Fibroblast of lung (primary cell): ENCODE measurements at regions not wholly inside any gene's neighbourhood (a gene's known extent, or its start where the extent isn't known, plus 50 kb on each side); places are given as distances from the start of the nearest gene placed in this dataset.

Experiments used
- DNase-seq, 2 donors: peaks; one replicate each; pipeline versions ENCODE4 v3.0.0 to v3.0.0-alpha.2; 2010; ENCODE audit warnings: low read depth in 2 of 2
- H2AFZ ChIP-seq: 2 replicates; pipeline ENCODE4 v1.5.1; 2012; ENCODE audit warnings: low read length, control low read depth, inconsistent platforms
- H3K27ac ChIP-seq: 2 replicates; pipeline ENCODE4 v1.5.1; 2011; ENCODE audit warnings: low read length, control low read depth; ENCODE audit not compliant: insufficient read depth
- H3K27me3 ChIP-seq: 2 replicates; pipeline ENCODE4 v1.5.1; 2011; ENCODE audit warnings: mild to moderate bottlenecking, low read length; ENCODE audit not compliant: control insufficient read depth, insufficient read depth
- H3K36me3 ChIP-seq: 2 replicates; pipeline ENCODE4 v1.5.1; 2011; ENCODE audit warnings: low read length; ENCODE audit not compliant: control insufficient read depth, insufficient read depth
- H3K4me1 ChIP-seq: 2 replicates; pipeline ENCODE4 v1.5.1; 2011; ENCODE audit warnings: low read length; ENCODE audit not compliant: control insufficient read depth, insufficient read depth; ENCODE audit errors: extremely low read depth
- H3K4me2 ChIP-seq: 2 replicates; pipeline ENCODE4 v1.5.1; 2011; ENCODE audit warnings: low read length, control low read depth; ENCODE audit not compliant: insufficient read depth; ENCODE audit errors: extremely low read depth
- H3K4me3 ChIP-seq, 4 experiments: fragments of 200-600 bp in 1 of 4; sonication (generic) in 1 of 4; replicated peaks in 1 of 4; 2 replicates each; pipeline ENCODE4 v1.5.1; 2011 to 2016; ENCODE audit warnings: low read length in 4 of 4, low read depth in 3 of 4, mild to moderate bottlenecking in 3 of 4, control low read depth in 2 of 4, inconsistent platforms in 1 of 4, mixed read lengths in 1 of 4; ENCODE audit not compliant: insufficient read depth in 1 of 4; ENCODE audit errors: control extremely low read depth in 1 of 4
- H3K79me2 ChIP-seq: 2 replicates; pipeline ENCODE4 v1.5.1; 2012; ENCODE audit warnings: mild to moderate bottlenecking, low read length, inconsistent platforms; ENCODE audit not compliant: control insufficient read depth, insufficient read depth
- H3K9ac ChIP-seq: 2 replicates; pipeline ENCODE4 v1.5.1; 2011; ENCODE audit warnings: mild to moderate bottlenecking, low read length, control low read depth; ENCODE audit not compliant: insufficient read depth
- H3K9me3 ChIP-seq: 2 replicates; pipeline ENCODE4 v1.5.1; 2012; ENCODE audit warnings: low read depth, low read length; ENCODE audit not compliant: control insufficient read depth, insufficient read depth
- H4K20me1 ChIP-seq: 2 replicates; pipeline ENCODE4 v1.5.1; 2011; ENCODE audit warnings: low read length; ENCODE audit not compliant: control insufficient read depth, insufficient read depth; ENCODE audit errors: extremely low read depth
- EZH2 ChIP-seq: IDR thresholded peaks from 2 replicates; pipeline ENCODE4 v1.5.1; 2012; ENCODE audit warnings: low read length, control low read depth, mild to moderate bottlenecking; ENCODE audit errors: missing control alignments
- TF ChIP-seq, protein P1 (sequence below), 2 donors: IDR thresholded peaks in 1 of 2; conservative IDR thresholded peaks in 1 of 2; 1 replicate in 1 of 2; 2 replicates in 1 of 2; pipeline ENCODE4 v1.5.1; 2011 to 2012; ENCODE audit warnings: low read length in 2 of 2, control low read depth in 1 of 2, inconsistent platforms in 1 of 2, low read depth in 1 of 2, mild to moderate bottlenecking in 1 of 2

DNA sequence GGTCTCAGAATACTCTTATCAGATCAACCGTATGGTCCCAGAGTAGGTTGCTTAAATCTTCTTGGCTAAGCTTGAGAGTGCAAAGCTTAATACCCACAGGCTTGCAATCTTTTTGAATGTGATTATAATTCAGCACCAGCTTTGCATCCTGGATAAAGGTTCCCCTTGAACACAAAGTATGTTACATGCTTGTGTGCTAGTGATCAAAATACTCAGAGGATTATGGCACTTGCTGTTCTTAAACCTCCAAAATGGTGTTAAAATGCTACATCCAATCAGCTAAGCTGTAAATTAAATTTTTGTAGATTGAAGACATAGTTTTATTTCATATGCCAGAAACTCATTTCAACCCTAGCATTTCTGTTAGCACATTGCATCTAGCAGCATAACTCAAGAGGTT lies 812.2 kb upstream of the TENM3 start:
- H3K4me3 ChIP-seq, result no peak overlapping the region
- no peak overlapping the region for H3K9ac ChIP-seq

DNA sequence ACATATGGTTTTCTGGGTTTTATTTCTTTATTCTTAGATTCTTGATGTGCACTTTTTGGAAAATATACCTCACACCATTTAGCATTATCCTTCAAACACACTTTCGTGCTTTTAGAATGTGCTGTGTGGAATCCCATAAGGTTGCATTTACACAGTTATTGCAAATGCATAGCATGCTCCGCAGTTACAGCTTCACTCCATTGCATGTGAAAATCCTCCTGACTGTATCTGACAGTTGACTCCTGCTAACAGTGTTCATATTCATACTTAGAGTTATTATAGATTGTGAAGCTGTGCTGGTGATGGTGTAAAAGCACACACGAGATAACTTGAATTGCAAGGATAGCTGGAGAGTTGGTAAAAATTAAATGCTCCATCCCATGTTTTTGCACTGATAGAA lies 811.5 kb upstream of the TENM3 start:
- Histone ChIP-seq H3K4me3 (no peak overlapping the region), H3K27me3 (no peaks in the 10 kb centered on the region), H3K27ac (no peak overlapping the region), H3K9me3 (no peaks in the 10 kb centered on the region), H3K79me2 (no peaks in the 10 kb centered on the region), H3K9ac (no peak overlapping the region), H3K4me2 (no peak overlapping the region), H3K36me3 (no peaks in the 10 kb centered on the region), H3K4me1 (no peaks in the 10 kb centered on the region), H2AFZ (no peak overlapping the region), H4K20me1 (no peaks in the 10 kb centered on the region)
- TF ChIP-seq, protein P1, sequence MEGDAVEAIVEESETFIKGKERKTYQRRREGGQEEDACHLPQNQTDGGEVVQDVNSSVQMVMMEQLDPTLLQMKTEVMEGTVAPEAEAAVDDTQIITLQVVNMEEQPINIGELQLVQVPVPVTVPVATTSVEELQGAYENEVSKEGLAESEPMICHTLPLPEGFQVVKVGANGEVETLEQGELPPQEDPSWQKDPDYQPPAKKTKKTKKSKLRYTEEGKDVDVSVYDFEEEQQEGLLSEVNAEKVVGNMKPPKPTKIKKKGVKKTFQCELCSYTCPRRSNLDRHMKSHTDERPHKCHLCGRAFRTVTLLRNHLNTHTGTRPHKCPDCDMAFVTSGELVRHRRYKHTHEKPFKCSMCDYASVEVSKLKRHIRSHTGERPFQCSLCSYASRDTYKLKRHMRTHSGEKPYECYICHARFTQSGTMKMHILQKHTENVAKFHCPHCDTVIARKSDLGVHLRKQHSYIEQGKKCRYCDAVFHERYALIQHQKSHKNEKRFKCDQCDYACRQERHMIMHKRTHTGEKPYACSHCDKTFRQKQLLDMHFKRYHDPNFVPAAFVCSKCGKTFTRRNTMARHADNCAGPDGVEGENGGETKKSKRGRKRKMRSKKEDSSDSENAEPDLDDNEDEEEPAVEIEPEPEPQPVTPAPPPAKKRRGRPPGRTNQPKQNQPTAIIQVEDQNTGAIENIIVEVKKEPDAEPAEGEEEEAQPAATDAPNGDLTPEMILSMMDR (conservative IDR thresholded peaks at IDR 0.05 in 1 of 2, IDR thresholded peaks at IDR 0.05 in 1 of 2; ENCODE audit: low read depth in 1 of 2, low read length in 2 of 2), result no peak
- TF ChIP-seq EZH2, result no peak
- DNase-seq, result no peak

More for the DNA sequence above, 812.2 kb upstream of the TENM3 start:
- Histone ChIP-seq H2AFZ (no peak overlapping the region), H3K79me2 (no peaks in the 10 kb centered on the region), H3K4me2 (no peak overlapping the region), H3K9me3 (no peaks in the 10 kb centered on the region), H3K27me3 (no peaks in the 10 kb centered on the region), H3K27ac (no peak overlapping the region), H3K4me1 (no peaks in the 10 kb centered on the region), H3K36me3 (no peaks in the 10 kb centered on the region), H4K20me1 (no peaks in the 10 kb centered on the region)
- no peak for DNase-seq
- TF ChIP-seq EZH2, result no peak
- TF ChIP-seq, protein P1 (conservative IDR thresholded peaks at IDR 0.05 in 1 of 2, IDR thresholded peaks at IDR 0.05 in 1 of 2; ENCODE audit: low read depth in 1 of 2, low read length in 2 of 2), result no peak

DNA sequence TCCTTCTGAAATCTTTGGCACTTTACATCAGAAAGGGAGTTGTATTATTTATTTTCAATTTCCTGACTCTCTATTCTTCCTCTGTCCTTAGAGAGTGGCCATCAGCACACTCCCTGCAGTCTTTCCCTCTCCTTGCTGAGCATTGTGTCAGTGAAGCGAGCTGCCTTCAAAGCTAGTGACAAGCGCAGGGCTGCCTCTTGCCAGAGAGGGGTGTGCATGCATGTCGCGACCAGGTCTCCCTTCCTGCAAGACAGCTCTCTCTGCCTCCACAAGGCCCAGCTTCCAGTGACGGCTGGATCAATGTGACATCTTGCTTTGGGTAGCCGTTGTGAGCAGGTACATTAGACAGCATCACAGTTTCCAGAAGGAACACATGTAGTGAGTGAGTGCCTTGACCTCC lies 810.9 kb upstream of the TENM3 start:
- Histone ChIP-seq H3K27me3 (no peaks in the 10 kb centered on the region), H3K27ac (no peak overlapping the region), H4K20me1 (no peaks in the 10 kb centered on the region), H3K4me1 (no peaks in the 10 kb centered on the region), H3K9me3 (no peaks in the 10 kb centered on the region), H3K4me2 (no peak overlapping the region), H2AFZ (no peak overlapping the region), H3K4me3 (no peak overlapping the region), H3K79me2 (no peaks in the 10 kb centered on the region), H3K9ac (no peak overlapping the region), H3K36me3 (no peaks in the 10 kb centered on the region)
- no peak for DNase-seq
- TF ChIP-seq, protein P1 (conservative IDR thresholded peaks at IDR 0.05 in 1 of 2, IDR thresholded peaks at IDR 0.05 in 1 of 2; ENCODE audit: low read depth in 1 of 2, low read length in 2 of 2), result no peak
- TF ChIP-seq EZH2, result no peak
